ENCODE measurements at regions not wholly inside any gene's neighbourhood (a gene's known extent, or its start where the extent isn't known, plus 50 kb on each side); places are given as distances from the start of the nearest gene placed in this dataset.

GRCh38 chr2:128645631-128646030, 327.0 kb upstream of the HS6ST1 start:
- TF ChIP-seq POLR2A (IDR thresholded peaks at IDR 0.05) = no peak
- TF ChIP-seq, protein P1, sequence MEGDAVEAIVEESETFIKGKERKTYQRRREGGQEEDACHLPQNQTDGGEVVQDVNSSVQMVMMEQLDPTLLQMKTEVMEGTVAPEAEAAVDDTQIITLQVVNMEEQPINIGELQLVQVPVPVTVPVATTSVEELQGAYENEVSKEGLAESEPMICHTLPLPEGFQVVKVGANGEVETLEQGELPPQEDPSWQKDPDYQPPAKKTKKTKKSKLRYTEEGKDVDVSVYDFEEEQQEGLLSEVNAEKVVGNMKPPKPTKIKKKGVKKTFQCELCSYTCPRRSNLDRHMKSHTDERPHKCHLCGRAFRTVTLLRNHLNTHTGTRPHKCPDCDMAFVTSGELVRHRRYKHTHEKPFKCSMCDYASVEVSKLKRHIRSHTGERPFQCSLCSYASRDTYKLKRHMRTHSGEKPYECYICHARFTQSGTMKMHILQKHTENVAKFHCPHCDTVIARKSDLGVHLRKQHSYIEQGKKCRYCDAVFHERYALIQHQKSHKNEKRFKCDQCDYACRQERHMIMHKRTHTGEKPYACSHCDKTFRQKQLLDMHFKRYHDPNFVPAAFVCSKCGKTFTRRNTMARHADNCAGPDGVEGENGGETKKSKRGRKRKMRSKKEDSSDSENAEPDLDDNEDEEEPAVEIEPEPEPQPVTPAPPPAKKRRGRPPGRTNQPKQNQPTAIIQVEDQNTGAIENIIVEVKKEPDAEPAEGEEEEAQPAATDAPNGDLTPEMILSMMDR (IDR thresholded peaks at IDR 0.05) = no peak

All from gastroesophageal sphincter (tissue), 3 donors.